Right forelimb (tissue), 1 donor: ENCODE measurements at regions not wholly inside any gene's neighbourhood (a gene's known extent, or its start where the extent isn't known, plus 50 kb on each side); places are given as distances from the start of the nearest gene placed in this dataset.

Source experiments
- DNase-seq: peaks from one replicate; pipeline ENCODE4 v3.0.0-alpha.2; 2018

GRCh38 chr6:145233955-145234354, 501.4 kb downstream of the EPM2A start:
- DNase-seq = no peak

- DNase-seq = no peak
Observed at GRCh38 chr6:145235207-145235606, 500.1 kb downstream of the EPM2A start.

GRCh38 chr6:145238787-145239186, 496.5 kb downstream of the EPM2A start:
- DNase-seq = no peak

GRCh38 chr6:145241039-145241438, 494.3 kb downstream of the EPM2A start:
- no peak for DNase-seq

GRCh38 chr6:145241721-145242120, 493.6 kb downstream of the EPM2A start:
- no peak for DNase-seq

GRCh38 chr6:145244349-145245100, 490.8 kb downstream of the EPM2A start:
- no peak for DNase-seq

- DNase-seq = no peak
Observed at GRCh38 chr6:145245119-145245518, 490.2 kb downstream of the EPM2A start.

- DNase-seq = no peak
Observed at GRCh38 chr6:145247692-145248419, 487.5 kb downstream of the EPM2A start.

- no peak for DNase-seq
Observed at GRCh38 chr6:145250436-145250835, 484.9 kb downstream of the EPM2A start.

GRCh38 chr6:145252737-145253136, 482.6 kb downstream of the EPM2A start:
- DNase-seq = no peak

GRCh38 chr6:145254649-145255401, 480.5 kb downstream of the EPM2A start:
- DNase-seq = no peak

GRCh38 chr6:145257704-145258103, 477.6 kb downstream of the EPM2A start:
- DNase-seq = no peak

- DNase-seq = no peak
Observed at GRCh38 chr6:145258122-145258521, 477.2 kb downstream of the EPM2A start.

- DNase-seq = no peak
Observed at GRCh38 chr6:145260484-145261175, 474.7 kb downstream of the EPM2A start.

- DNase-seq = no peak
Observed at GRCh38 chr6:145261758-145262157, 473.6 kb downstream of the EPM2A start.

GRCh38 chr6:145262771-145263170, 472.5 kb downstream of the EPM2A start:
- no peak for DNase-seq

GRCh38 chr6:145263778-145264211, 471.5 kb downstream of the EPM2A start:
- DNase-seq = no peak

GRCh38 chr6:145266432-145267075, 468.8 kb downstream of the EPM2A start:
- DNase-seq = no peak

- DNase-seq = no peak
Observed at GRCh38 chr6:145267076-145267867, 468.0 kb downstream of the EPM2A start.

GRCh38 chr6:145270464-145270863, 464.9 kb downstream of the EPM2A start:
- no peak for DNase-seq

- DNase-seq = no peak
Observed at GRCh38 chr6:145271040-145271439, 464.3 kb downstream of the EPM2A start.

- DNase-seq = no peak
Observed at GRCh38 chr6:145271577-145271976, 463.7 kb downstream of the EPM2A start.
